Parathyroid adenoma (tissue), 2 donors: ENCODE measurements at regions not wholly inside any gene's neighbourhood (a gene's known extent, or its start where the extent isn't known, plus 50 kb on each side); places are given as distances from the start of the nearest gene placed in this dataset.

ENCODE experiments used
- H2AFZ ChIP-seq: fragments of 300-600 bp; sonication (generic); one replicate; pipeline ENCODE4 v1.7.0; 2017; ENCODE audit warnings: antibody characterized with exemption, mild to moderate bottlenecking
- H3K27ac ChIP-seq: fragments of 300-600 bp; sonication (generic); one replicate; pipeline ENCODE4 v1.7.0; 2017
- H3K27me3 ChIP-seq: fragments of 300-600 bp; sonication (generic); one replicate; pipeline ENCODE4 v1.7.0; 2017; ENCODE audit warnings: low read length; ENCODE audit not compliant: control insufficient read depth, insufficient read depth
- H3K36me3 ChIP-seq: fragments of 300-600 bp; sonication (generic); one replicate; pipeline ENCODE4 v1.7.0; 2017; ENCODE audit warnings: low read length; ENCODE audit not compliant: control insufficient read depth, insufficient read depth
- H3K4me1 ChIP-seq: fragments of 300-600 bp; sonication (generic); one replicate; pipeline ENCODE4 v1.7.0; 2017; ENCODE audit warnings: control low read depth
- H3K4me2 ChIP-seq: fragments of 300-600 bp; sonication (generic); one replicate; pipeline ENCODE4 v1.7.0; 2017; ENCODE audit warnings: low read length
- H3K4me3 ChIP-seq: fragments of 300-600 bp; sonication (generic); one replicate; pipeline ENCODE4 v1.7.0; 2017; ENCODE audit warnings: low read depth, low read length
- H3K79me2 ChIP-seq: fragments of 300-600 bp; sonication (generic); one replicate; pipeline ENCODE4 v1.7.0; 2017; ENCODE audit warnings: control low read depth
- H3K9ac ChIP-seq: fragments of 300-600 bp; sonication (generic); one replicate; pipeline ENCODE4 v1.7.0; 2017; ENCODE audit warnings: mild to moderate bottlenecking
- H3K9me3 ChIP-seq: fragments of 300-600 bp; sonication (generic); one replicate; pipeline ENCODE4 v1.7.0; 2017; ENCODE audit warnings: low read length; ENCODE audit not compliant: control insufficient read depth
- TF ChIP-seq, protein P1 (sequence below): fragments of 300-600 bp; sonication (generic); IDR thresholded peaks from one replicate; pipeline ENCODE4 v1.7.0; 2017; ENCODE audit warnings: antibody characterized with exemption, mild to moderate bottlenecking
- donor health status: primary hyperparathyroidism.

DNA sequence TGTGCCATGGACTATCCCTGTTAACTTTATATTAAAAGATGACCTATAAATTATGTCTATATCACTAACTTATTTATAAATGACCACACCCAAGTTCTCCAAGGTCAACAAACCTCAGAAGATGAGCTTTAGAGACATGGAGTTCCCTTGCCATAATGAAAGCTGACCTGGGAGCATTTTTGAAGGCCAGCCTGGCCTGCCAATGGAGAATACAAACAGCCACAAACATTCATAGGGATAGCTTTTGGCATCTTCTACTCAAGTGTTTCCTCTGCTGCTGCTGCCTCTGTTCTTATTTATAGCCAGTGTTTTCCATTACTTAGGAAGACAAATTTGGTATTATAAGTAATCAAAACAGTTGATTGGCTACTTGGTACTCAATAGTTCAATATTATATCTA, 117.3 kb upstream of the ADAMTS19 start:
- Histone ChIP-seq H2AFZ (no peak overlapping the region), H3K27me3 (no peaks in the 10 kb centered on the region), H3K27ac (no peak overlapping the region), H3K79me2 (no peaks in the 10 kb centered on the region), H3K4me2 (no peak overlapping the region), H3K9ac (no peak overlapping the region), H3K4me3 (no peak overlapping the region), H3K36me3 (no peaks in the 10 kb centered on the region), H3K4me1 (no peaks in the 10 kb centered on the region), H3K9me3 (no peaks in the 10 kb centered on the region)
- TF ChIP-seq, protein P1, sequence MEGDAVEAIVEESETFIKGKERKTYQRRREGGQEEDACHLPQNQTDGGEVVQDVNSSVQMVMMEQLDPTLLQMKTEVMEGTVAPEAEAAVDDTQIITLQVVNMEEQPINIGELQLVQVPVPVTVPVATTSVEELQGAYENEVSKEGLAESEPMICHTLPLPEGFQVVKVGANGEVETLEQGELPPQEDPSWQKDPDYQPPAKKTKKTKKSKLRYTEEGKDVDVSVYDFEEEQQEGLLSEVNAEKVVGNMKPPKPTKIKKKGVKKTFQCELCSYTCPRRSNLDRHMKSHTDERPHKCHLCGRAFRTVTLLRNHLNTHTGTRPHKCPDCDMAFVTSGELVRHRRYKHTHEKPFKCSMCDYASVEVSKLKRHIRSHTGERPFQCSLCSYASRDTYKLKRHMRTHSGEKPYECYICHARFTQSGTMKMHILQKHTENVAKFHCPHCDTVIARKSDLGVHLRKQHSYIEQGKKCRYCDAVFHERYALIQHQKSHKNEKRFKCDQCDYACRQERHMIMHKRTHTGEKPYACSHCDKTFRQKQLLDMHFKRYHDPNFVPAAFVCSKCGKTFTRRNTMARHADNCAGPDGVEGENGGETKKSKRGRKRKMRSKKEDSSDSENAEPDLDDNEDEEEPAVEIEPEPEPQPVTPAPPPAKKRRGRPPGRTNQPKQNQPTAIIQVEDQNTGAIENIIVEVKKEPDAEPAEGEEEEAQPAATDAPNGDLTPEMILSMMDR: no peak

DNA sequence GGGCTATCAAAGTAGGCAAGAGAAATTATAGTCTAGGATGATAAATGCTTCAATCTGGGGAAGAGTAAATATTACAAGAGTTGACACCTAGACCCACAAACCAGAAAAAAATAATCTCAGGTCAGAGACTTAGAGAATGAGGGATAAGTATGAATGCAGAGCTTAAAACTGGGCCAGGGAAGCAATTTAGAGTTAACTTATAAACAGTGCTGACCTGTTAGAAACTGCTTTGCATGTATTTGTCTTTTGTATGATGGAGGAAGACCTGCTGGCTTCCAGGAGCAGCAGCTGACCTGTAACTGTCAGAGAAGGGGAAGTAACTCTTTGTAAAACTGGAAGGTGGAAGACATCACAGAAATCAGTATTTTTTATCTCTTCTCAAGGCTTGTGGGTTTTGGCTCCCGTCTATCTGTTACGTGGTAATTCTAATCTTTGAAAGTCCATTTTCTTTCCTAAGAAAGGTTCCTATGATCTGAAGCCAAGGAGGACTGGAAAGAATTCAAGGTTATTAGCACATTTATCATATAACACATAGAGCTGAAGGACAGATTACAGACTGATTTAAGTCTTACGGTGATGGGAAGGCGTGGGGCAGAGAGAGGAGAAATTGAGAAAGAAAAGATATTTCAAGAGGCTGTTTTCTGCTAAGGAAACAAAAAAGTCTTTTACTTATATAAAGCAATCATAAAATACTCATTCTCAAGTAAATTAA, 114.7 kb upstream of the ADAMTS19 start:
- H3K36me3 ChIP-seq: no peaks in the 10 kb centered on the region
- no peaks in the 10 kb centered on the region for H3K4me1 ChIP-seq
- no peak overlapping the region for H3K27ac ChIP-seq
- no peaks in the 10 kb centered on the region for H3K9me3 ChIP-seq
- H3K4me3 ChIP-seq: no peak overlapping the region
- TF ChIP-seq, protein P1: no peak
- H3K4me2 ChIP-seq: no peak overlapping the region
- H2AFZ ChIP-seq: no peak overlapping the region
- no peaks in the 10 kb centered on the region for H3K27me3 ChIP-seq
- no peak overlapping the region for H3K9ac ChIP-seq
- H3K79me2 ChIP-seq: no peaks in the 10 kb centered on the region

- Histone ChIP-seq H3K4me2 (no peak overlapping the region), H3K27ac (no peak overlapping the region), H3K4me3 (no peak overlapping the region), H2AFZ (no peak overlapping the region), H3K4me1 (no peaks in the 10 kb centered on the region), H3K36me3 (no peaks in the 10 kb centered on the region), H3K27me3 (no peaks in the 10 kb centered on the region), H3K9ac (no peak overlapping the region), H3K9me3 (no peaks in the 10 kb centered on the region), H3K79me2 (no peaks in the 10 kb centered on the region)
- TF ChIP-seq, protein P1: no peak
Measured at GRCh38 chr5:129356846-129357245, 103.3 kb upstream of the ADAMTS19 start.

DNA sequence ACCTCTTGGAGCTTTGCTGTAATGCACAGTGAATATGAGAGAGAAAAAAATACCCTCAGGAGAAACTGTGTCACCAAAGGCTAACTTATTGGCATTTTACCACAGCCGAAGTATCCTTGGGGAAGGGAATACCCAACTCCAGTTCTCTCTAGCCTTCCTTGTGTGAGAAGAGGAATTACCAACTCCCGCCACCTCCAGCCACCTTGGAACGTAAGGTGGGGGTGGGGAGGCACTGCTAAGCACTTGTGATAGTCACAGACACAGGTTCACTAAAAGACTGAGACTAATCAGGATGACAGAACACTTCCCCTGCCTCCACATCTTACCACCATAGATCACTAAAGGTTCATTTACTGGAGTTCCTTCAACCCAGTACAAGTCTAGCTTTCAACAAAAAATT, 102.0 kb upstream of the ADAMTS19 start:
- Histone ChIP-seq H3K36me3 (no peaks in the 10 kb centered on the region), H3K4me1 (no peaks in the 10 kb centered on the region), H2AFZ (no peak overlapping the region), H3K4me2 (no peak overlapping the region), H3K9me3 (no peaks in the 10 kb centered on the region), H3K27me3 (no peaks in the 10 kb centered on the region), H3K79me2 (no peaks in the 10 kb centered on the region), H3K4me3 (no peak overlapping the region), H3K27ac (no peak overlapping the region), H3K9ac (no peak overlapping the region)
- TF ChIP-seq, protein P1: no peak

DNA sequence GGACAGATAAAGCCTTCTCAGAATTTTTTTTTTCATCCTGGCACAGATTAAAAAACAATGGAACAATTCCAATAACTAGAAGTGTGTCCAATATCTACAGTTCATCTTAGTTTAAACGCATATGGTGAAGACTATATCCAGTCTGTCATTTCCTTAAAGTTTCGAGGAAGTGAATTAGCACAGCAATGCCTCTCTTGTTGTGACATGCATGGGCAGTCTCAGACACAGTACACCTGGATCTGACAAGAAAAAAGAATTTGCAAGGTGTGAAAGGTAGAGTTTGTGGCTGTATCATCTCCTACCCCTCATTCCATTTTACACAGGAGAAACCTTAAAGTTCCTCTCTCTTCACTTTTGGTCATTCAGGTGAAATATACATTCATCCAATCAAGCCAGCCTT, 100.6 kb upstream of the ADAMTS19 start:
- Histone ChIP-seq H2AFZ (no peak overlapping the region), H3K27me3 (no peaks in the 10 kb centered on the region), H3K4me2 (no peak overlapping the region), H3K27ac (no peak overlapping the region), H3K36me3 (no peaks in the 10 kb centered on the region), H3K9ac (no peak overlapping the region), H3K79me2 (no peaks in the 10 kb centered on the region), H3K4me3 (no peak overlapping the region), H3K9me3 (no peaks in the 10 kb centered on the region), H3K4me1 (no peaks in the 10 kb centered on the region)
- TF ChIP-seq, protein P1: no peak
